ENCODE measurements at regions not wholly inside any gene's neighbourhood (a gene's known extent, or its start where the extent isn't known, plus 50 kb on each side); places are given as distances from the start of the nearest gene placed in this dataset.

DNA sequence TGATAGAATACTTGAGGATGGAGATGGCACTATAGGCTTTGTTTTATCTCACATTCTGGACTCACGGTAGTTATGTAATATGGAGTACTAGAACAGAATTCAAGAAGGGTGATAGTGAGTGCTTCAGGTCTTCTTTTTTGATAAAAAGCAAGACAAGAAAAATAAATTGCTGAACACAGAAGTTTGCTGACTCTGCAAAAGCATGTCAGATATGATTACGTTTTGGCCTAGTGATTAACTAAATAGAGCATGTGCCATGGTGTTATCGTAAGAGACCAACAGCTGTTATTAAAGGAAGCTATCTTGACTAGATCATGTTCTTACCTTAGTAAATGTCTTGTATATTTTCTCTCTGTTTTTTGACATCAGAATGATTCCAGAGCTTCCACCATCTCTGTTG is 436.9 kb upstream of the LCORL start:
- H3K4me1 Mint-ChIP-seq (ENCODE audit: low read depth, unreplicated experiment): no peaks in the 10 kb centered on the region
- TF ChIP-seq, protein P1, sequence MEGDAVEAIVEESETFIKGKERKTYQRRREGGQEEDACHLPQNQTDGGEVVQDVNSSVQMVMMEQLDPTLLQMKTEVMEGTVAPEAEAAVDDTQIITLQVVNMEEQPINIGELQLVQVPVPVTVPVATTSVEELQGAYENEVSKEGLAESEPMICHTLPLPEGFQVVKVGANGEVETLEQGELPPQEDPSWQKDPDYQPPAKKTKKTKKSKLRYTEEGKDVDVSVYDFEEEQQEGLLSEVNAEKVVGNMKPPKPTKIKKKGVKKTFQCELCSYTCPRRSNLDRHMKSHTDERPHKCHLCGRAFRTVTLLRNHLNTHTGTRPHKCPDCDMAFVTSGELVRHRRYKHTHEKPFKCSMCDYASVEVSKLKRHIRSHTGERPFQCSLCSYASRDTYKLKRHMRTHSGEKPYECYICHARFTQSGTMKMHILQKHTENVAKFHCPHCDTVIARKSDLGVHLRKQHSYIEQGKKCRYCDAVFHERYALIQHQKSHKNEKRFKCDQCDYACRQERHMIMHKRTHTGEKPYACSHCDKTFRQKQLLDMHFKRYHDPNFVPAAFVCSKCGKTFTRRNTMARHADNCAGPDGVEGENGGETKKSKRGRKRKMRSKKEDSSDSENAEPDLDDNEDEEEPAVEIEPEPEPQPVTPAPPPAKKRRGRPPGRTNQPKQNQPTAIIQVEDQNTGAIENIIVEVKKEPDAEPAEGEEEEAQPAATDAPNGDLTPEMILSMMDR (IDR thresholded peaks at IDR 0.05; ENCODE audit: partially characterized antibody, unreplicated experiment): no peak
- DNase-seq: no peak
- H3K27ac Mint-ChIP-seq (ENCODE audit: unreplicated experiment): no peak overlapping the region
- H3K36me3 Mint-ChIP-seq (ENCODE audit: unreplicated experiment): no peaks in the 10 kb centered on the region
- no peaks in the 10 kb centered on the region for H3K9me3 Mint-ChIP-seq (ENCODE audit: unreplicated experiment)
- no peaks in the 10 kb centered on the region for H3K27me3 Mint-ChIP-seq (ENCODE audit: unreplicated experiment)
- H3K4me3 Mint-ChIP-seq (ENCODE audit: unreplicated experiment): no peak overlapping the region

DNA sequence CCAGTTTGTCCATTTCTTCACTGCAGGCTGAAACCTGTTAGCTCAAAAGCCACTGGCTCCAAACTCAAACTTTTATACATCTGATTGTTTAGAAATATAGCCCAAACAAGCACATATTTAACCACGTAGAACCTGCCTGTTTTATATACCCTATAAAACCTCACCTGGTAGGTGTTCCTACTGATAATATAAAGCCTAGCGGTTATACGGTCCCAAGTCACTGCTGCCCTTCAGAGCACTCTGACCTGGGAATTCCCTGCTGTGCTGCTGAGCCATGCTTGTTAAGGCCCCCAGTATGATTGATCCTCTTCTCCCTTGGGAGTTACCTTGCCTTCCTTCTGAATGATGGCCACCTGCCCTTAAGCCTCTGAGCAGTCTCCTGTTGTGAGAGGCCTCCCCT is 432.8 kb upstream of the LCORL start:
- TF ChIP-seq, protein P1 (IDR thresholded peaks at IDR 0.05; ENCODE audit: partially characterized antibody, unreplicated experiment): no peak
- no peaks in the 10 kb centered on the region for H3K27me3 Mint-ChIP-seq (ENCODE audit: unreplicated experiment)
- H3K36me3 Mint-ChIP-seq (ENCODE audit: unreplicated experiment): no peaks in the 10 kb centered on the region
- H3K27ac Mint-ChIP-seq (ENCODE audit: unreplicated experiment): no peak overlapping the region
- no peak overlapping the region for H3K4me3 Mint-ChIP-seq (ENCODE audit: unreplicated experiment)
- DNase-seq: no peak
- no peaks in the 10 kb centered on the region for H3K9me3 Mint-ChIP-seq (ENCODE audit: unreplicated experiment)
- no peaks in the 10 kb centered on the region for H3K4me1 Mint-ChIP-seq (ENCODE audit: low read depth, unreplicated experiment)

DNA sequence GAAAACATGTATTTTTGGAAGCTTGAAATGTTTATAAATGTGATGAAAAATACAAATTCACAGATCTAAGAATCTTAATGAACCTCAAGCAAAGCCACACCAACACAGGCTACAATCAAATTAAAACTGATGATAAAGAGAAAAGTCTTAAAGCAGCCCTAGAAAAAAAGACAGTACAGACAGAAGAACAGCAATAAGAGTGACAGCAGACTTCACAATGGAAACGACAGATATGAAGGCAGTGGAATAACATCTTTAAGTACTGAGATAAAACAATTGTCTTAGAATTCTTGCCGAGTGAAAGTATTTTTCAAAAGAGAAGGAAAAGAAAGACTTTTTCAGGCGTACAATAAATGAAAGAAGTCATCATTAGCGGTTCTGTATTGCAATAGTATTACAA is 423.6 kb upstream of the LCORL start:
- Mint-ChIP-seq H3K27ac (ENCODE audit: unreplicated experiment) (no peak overlapping the region), H3K27me3 (ENCODE audit: unreplicated experiment) (no peaks in the 10 kb centered on the region), H3K36me3 (ENCODE audit: unreplicated experiment) (no peaks in the 10 kb centered on the region), H3K4me3 (ENCODE audit: unreplicated experiment) (no peak overlapping the region), H3K4me1 (ENCODE audit: low read depth, unreplicated experiment) (peaks cover 7% of the 10 kb centered on the region), H3K9me3 (ENCODE audit: unreplicated experiment) (peaks cover 2% of the 10 kb centered on the region)
- TF ChIP-seq, protein P1 (IDR thresholded peaks at IDR 0.05; ENCODE audit: partially characterized antibody, unreplicated experiment): no peak
- no peak for DNase-seq

DNA sequence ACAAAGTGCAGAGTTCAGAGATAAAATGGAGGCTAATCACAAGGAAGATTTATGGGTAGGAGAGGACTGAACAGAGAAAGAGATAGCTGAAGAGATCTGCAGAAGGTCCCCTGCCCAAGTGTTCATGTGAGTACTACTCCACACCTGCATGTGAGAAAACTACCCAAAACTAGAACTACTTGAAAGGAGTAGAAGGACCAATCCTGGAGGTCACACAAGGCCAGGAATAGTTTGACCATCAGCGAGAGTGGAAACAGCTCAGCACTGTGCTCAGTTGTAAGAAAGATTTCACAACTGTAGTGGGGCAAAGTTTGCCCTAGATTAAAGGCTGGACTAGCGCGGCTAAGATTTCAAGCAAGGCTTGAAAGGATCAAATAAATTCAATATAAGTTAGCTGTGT is 422.7 kb upstream of the LCORL start:
- Mint-ChIP-seq H3K4me3 (ENCODE audit: unreplicated experiment) (no peak overlapping the region), H3K36me3 (ENCODE audit: unreplicated experiment) (no peaks in the 10 kb centered on the region), H3K27me3 (ENCODE audit: unreplicated experiment) (no peaks in the 10 kb centered on the region), H3K4me1 (ENCODE audit: low read depth, unreplicated experiment) (peaks cover 7% of the 10 kb centered on the region), H3K9me3 (ENCODE audit: unreplicated experiment) (peaks cover 2% of the 10 kb centered on the region), H3K27ac (ENCODE audit: unreplicated experiment) (no peak overlapping the region)
- TF ChIP-seq, protein P1 (IDR thresholded peaks at IDR 0.05; ENCODE audit: partially characterized antibody, unreplicated experiment): no peak
- DNase-seq: no peak

DNA sequence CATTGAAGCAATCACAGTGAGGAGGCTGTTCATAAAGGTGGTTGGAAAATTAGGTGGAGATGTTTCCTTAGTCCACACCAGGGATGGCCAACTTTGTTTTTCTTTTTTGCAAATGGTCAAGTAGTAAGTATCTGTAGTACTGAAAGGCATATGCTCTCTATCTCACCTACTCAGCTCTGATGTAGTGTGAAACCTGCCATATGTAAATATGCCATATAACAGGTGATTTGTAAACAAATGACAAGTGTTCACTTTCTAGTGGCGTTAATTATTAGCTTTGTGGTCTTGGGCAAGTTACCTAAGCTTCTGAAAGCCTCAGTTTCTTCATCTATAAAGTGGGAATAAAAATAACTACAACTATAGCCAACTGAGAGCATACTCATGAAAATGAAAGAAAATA is 421.4 kb upstream of the LCORL start:
- no peak overlapping the region for H3K27ac Mint-ChIP-seq (ENCODE audit: unreplicated experiment)
- H3K27me3 Mint-ChIP-seq (ENCODE audit: unreplicated experiment): no peaks in the 10 kb centered on the region
- H3K4me1 Mint-ChIP-seq (ENCODE audit: low read depth, unreplicated experiment): peaks cover 7% of the 10 kb centered on the region
- TF ChIP-seq, protein P1 (IDR thresholded peaks at IDR 0.05; ENCODE audit: partially characterized antibody, unreplicated experiment): no peak
- H3K4me3 Mint-ChIP-seq (ENCODE audit: unreplicated experiment): no peak overlapping the region
- peaks cover 2% of the 10 kb centered on the region for H3K9me3 Mint-ChIP-seq (ENCODE audit: unreplicated experiment)
- no peaks in the 10 kb centered on the region for H3K36me3 Mint-ChIP-seq (ENCODE audit: unreplicated experiment)
- no peak for DNase-seq

Measured in glutamatergic neuron (in vitro differentiated cells).